Ovary (tissue), 3 donors: ENCODE measurements at regions not wholly inside any gene's neighbourhood (a gene's known extent, or its start where the extent isn't known, plus 50 kb on each side); places are given as distances from the start of the nearest gene placed in this dataset.

Experiments used
- POLR2A ChIP-seq: fragments of 450-650 bp; IDR thresholded peaks from one replicate; pipeline ENCODE4 v1.6.1; 2017; ENCODE audit warnings: antibody characterized with exemption, mild to moderate bottlenecking, moderate library complexity
- TF ChIP-seq, protein P1 (sequence below), 3 donors: fragments of 450-650 bp in 2 of 3; fragments of 200-600 bp in 1 of 3; IDR thresholded peaks; one replicate each; pipeline versions ENCODE4 v1.5.1 to v1.8.0; 2016 to 2022; ENCODE audit warnings: antibody characterized with exemption in 3 of 3, mild to moderate bottlenecking in 1 of 3
- donor health status: DM: no; HTN: no; CAD: no.

- TF ChIP-seq, protein P1, sequence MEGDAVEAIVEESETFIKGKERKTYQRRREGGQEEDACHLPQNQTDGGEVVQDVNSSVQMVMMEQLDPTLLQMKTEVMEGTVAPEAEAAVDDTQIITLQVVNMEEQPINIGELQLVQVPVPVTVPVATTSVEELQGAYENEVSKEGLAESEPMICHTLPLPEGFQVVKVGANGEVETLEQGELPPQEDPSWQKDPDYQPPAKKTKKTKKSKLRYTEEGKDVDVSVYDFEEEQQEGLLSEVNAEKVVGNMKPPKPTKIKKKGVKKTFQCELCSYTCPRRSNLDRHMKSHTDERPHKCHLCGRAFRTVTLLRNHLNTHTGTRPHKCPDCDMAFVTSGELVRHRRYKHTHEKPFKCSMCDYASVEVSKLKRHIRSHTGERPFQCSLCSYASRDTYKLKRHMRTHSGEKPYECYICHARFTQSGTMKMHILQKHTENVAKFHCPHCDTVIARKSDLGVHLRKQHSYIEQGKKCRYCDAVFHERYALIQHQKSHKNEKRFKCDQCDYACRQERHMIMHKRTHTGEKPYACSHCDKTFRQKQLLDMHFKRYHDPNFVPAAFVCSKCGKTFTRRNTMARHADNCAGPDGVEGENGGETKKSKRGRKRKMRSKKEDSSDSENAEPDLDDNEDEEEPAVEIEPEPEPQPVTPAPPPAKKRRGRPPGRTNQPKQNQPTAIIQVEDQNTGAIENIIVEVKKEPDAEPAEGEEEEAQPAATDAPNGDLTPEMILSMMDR (IDR thresholded peaks at IDR 0.05): no peak
- TF ChIP-seq POLR2A: no peak
Observed at GRCh38 chr4:149933120-149933519, 117.5 kb upstream of the IQCM start.
